ENCODE measurements at regions not wholly inside any gene's neighbourhood (a gene's known extent, or its start where the extent isn't known, plus 50 kb on each side); places are given as distances from the start of the nearest gene placed in this dataset.

GRCh38 chr1:96374076-96374762 lies 347.4 kb upstream of the PTBP2 start:
- no peak for TF ChIP-seq POLR2A (IDR thresholded peaks at IDR 0.05)
- no peak for TF ChIP-seq CTCF (IDR thresholded peaks at IDR 0.05)
- TF ChIP-seq POLR2AphosphoS5 (IDR thresholded peaks at IDR 0.05), result no peak
- TF ChIP-seq EP300 (IDR thresholded peaks at IDR 0.05), result no peak
- DNase-seq (no peak), ATAC-seq (ENCODE audit: low FRiP score in 2 of 2) (no peak)
- H3K4me1 ChIP-seq, result no peaks in the 10 kb centered on the region
- WGBS, 2 donors, result 92 to 95% methylated on average over 1 of the region's 1 CpG
- H3K27ac ChIP-seq, result no peak overlapping the region
- H3K9me3 ChIP-seq, result no peaks in the 10 kb centered on the region
- H3K36me3 ChIP-seq, result no peaks in the 10 kb centered on the region
- no peaks in the 10 kb centered on the region for H3K27me3 ChIP-seq
- no peak overlapping the region for H3K4me3 ChIP-seq

- no peaks in the 10 kb centered on the region for H3K9me3 ChIP-seq
- no peak overlapping the region for H3K27ac ChIP-seq
- no peaks in the 10 kb centered on the region for H3K27me3 ChIP-seq
- DNase-seq, result no peak
- 36 to 75% methylated on average over 1 of the region's 1 CpG for WGBS, 2 donors
- H3K4me3 ChIP-seq, result no peak overlapping the region
- no peak for ATAC-seq (ENCODE audit: low FRiP score in 2 of 2)
- H3K36me3 ChIP-seq, result no peaks in the 10 kb centered on the region
- H3K4me1 ChIP-seq, result no peaks in the 10 kb centered on the region
- no peak for TF ChIP-seq EP300 (IDR thresholded peaks at IDR 0.05)
- no peak for TF ChIP-seq POLR2A (IDR thresholded peaks at IDR 0.05)
- TF ChIP-seq CTCF (IDR thresholded peaks at IDR 0.05), result no peak
- TF ChIP-seq POLR2AphosphoS5 (IDR thresholded peaks at IDR 0.05), result no peak
Measured at GRCh38 chr1:96376846-96377245, 344.7 kb upstream of the PTBP2 start.

DNA sequence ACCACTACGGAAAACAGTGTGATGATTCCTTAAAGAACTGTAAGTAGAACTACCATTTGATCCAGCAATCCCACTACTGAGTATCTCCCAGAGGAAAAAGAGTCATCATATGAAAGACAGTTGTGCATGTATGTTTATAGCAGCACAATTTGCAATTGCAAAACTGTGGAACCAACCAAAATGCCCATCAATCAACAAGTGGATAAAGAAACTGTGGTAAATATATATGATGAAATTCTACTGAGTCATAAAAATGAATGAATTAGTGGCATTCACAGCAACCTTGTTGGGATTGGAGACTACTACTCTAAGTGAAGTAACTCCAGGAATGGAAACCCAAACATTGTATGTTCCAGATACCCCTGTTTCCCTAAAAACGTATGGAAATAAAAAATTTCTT lies 337.0 kb upstream of the PTBP2 start:
- Histone ChIP-seq H3K9me3 (no peaks in the 10 kb centered on the region), H3K27ac (no peak overlapping the region), H3K4me3 (no peak overlapping the region), H3K36me3 (no peaks in the 10 kb centered on the region), H3K4me1 (no peaks in the 10 kb centered on the region), H3K27me3 (no peaks in the 10 kb centered on the region)
- 78 to 83% methylated on average over 2 of the region's 2 CpGs for whole genome bisulfite sequencing, 2 donors
- DNase-seq (no peak), ATAC-seq (ENCODE audit: low FRiP score in 2 of 2) (no peak)
- TF ChIP-seq POLR2AphosphoS5 (IDR thresholded peaks at IDR 0.05), result no peak
- TF ChIP-seq EP300 (IDR thresholded peaks at IDR 0.05), result no peak
- TF ChIP-seq CTCF (IDR thresholded peaks at IDR 0.05), result no peak
- no peak for TF ChIP-seq POLR2A (IDR thresholded peaks at IDR 0.05)

- TF ChIP-seq EP300 (IDR thresholded peaks at IDR 0.05) (no peak), POLR2AphosphoS5 (IDR thresholded peaks at IDR 0.05) (no peak), POLR2A (IDR thresholded peaks at IDR 0.05) (no peak), CTCF (IDR thresholded peaks at IDR 0.05) (no peak)
- no peaks in the 10 kb centered on the region for H3K36me3 ChIP-seq
- DNase-seq, result no peak
- no peaks in the 10 kb centered on the region for H3K4me1 ChIP-seq
- no peak overlapping the region for H3K27ac ChIP-seq
- WGBS, 2 donors, result 83 to 90% methylated on average over 3 of the region's 3 CpGs
- no peak overlapping the region for H3K4me3 ChIP-seq
- no peak for ATAC-seq (ENCODE audit: low FRiP score in 2 of 2)
- H3K27me3 ChIP-seq, result no peaks in the 10 kb centered on the region
- no peaks in the 10 kb centered on the region for H3K9me3 ChIP-seq
Measured at GRCh38 chr1:96387785-96388184, 333.8 kb upstream of the PTBP2 start.

Data from upper lobe of left lung (tissue), 6 donors.